HFFc6 (cell line): ENCODE measurements at regions not wholly inside any gene's neighbourhood (a gene's known extent, or its start where the extent isn't known, plus 50 kb on each side); places are given as distances from the start of the nearest gene placed in this dataset.

Experiments
- DNase-seq: peaks from one replicate; pipeline ENCODE4 v3.0.0-alpha.2; 2018
- H3K27ac Mint-ChIP-seq: 2 replicates; pipeline ENCODE4 v1.8.0; 2020; ENCODE audit warnings: mild to moderate bottlenecking, mixed read lengths
- H3K27me3 Mint-ChIP-seq: 2 replicates; pipeline ENCODE4 v1.8.0; 2021; ENCODE audit warnings: mild to moderate bottlenecking, moderate library complexity, mixed read lengths; ENCODE audit not compliant: insufficient read depth
- H3K36me3 Mint-ChIP-seq: 2 replicates; pipeline ENCODE4 v1.8.0; 2021; ENCODE audit warnings: low read depth, mixed read lengths
- H3K4me1 Mint-ChIP-seq: 2 replicates; pipeline ENCODE4 v1.8.0; 2020; ENCODE audit warnings: low read depth, mixed read lengths
- H3K4me3 Mint-ChIP-seq: 2 replicates; pipeline ENCODE4 v1.8.0; 2020; ENCODE audit warnings: mild to moderate bottlenecking, moderate library complexity, mixed read lengths
- H3K9me3 Mint-ChIP-seq: 2 replicates; pipeline ENCODE4 v1.8.0; 2020; ENCODE audit warnings: mild to moderate bottlenecking, mixed read lengths
- CTCF ChIP-seq: fragments of 200-600 bp; sonication (generic); IDR thresholded peaks from 2 replicates; pipeline ENCODE4 v1.5.0; 2021; ENCODE audit warnings: antibody characterized with exemption, mild to moderate bottlenecking

- Mint-ChIP-seq H3K36me3 (no peaks in the 10 kb centered on the region), H3K27ac (no peak overlapping the region), H3K27me3 (peaks cover 7% of the 10 kb centered on the region), H3K4me3 (no peak overlapping the region), H3K4me1 (peaks cover 5% of the 10 kb centered on the region; the same call in 1 of the 2 replicates), H3K9me3 (no peaks in the 10 kb centered on the region)
- TF ChIP-seq CTCF = no peak
- DNase-seq = no peak
Observed at GRCh38 chr11:109981031-109981636, 112.1 kb upstream of the ZC3H12C start.

DNA sequence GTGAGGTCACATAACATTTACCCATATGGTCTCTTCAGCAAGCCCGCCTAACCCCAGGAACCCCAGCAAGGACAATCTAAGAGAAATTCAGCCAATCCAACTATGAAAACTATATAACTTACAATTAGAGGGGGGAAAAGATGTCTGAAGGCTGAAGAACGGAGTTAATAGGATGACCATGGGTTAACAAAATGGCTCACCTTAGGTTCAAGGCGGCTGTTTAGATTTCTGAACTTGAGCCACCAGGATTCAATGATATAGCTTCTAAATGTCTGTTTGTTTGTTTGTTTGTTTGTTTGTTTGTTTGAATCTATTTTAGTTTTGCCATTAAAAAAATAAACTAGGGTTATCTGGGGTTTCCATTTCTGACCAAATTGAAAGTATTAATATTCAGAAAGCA, 109.8 kb upstream of the ZC3H12C start:
- no peaks in the 10 kb centered on the region for H3K9me3 Mint-ChIP-seq
- no peaks in the 10 kb centered on the region for H3K36me3 Mint-ChIP-seq
- no peak for DNase-seq
- H3K4me3 Mint-ChIP-seq = no peak overlapping the region
- no peak overlapping the region for H3K27ac Mint-ChIP-seq
- peaks cover 7% of the 10 kb centered on the region for H3K27me3 Mint-ChIP-seq
- TF ChIP-seq CTCF = no peak
- H3K4me1 Mint-ChIP-seq = peaks cover 5% of the 10 kb centered on the region; the same call in 1 of the 2 replicates

DNA sequence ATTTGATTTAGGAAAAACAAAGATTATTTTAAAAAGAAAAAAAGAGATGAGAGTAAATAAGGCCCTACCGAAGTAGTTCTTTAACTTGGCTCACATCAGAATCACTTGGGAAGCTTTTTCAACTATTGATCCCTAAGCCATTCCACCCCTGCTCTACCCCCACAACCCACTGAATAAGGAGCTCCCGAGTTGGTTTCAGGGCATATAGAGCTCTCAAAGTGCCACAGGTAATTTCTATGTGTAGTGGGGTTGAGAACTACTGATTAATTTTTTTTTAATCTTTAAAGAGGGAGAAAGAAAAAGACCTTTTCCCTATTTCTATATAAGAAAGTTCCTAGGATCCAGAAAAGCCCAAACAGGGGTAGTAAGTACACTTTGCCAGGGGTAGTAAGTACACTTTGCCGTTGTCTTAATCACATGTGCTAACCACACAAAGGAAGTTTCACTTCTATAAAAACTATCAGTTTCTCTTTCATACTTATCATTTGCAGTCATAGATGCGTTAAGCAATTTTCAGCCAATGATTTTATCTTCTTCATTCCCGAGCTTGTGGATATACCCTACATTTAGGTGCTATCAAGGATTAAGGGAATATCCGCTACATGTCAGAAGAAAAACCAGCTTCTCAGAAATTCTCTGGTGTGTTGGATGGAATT, 108.4 kb upstream of the ZC3H12C start:
- Mint-ChIP-seq H3K36me3 (no peaks in the 10 kb centered on the region), H3K4me1 (no peaks in the 10 kb centered on the region)

DNA sequence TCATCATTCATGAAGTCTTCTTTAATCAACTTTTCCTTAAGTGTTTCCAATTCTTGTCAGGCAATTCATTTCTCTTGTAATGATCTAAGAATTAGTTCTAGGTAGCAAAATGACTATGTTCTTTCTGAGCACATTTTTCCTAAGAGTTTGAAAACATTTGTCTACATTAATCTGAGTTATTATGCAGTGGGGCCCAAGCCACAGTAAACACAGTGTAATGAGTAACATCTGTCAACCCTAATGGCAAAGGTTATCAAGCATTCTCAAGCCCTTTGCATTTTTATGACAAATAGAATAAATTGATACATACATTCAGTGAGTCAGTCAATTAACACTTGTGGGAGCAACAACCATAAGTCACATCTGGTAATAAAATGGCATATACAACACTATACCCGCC, 106.7 kb upstream of the ZC3H12C start:
- H3K4me3 Mint-ChIP-seq = no peak overlapping the region

More for the DNA sequence above, 108.4 kb upstream of the ZC3H12C start:
- Mint-ChIP-seq H3K27ac (no peak overlapping the region), H3K27me3 (peaks cover 7% of the 10 kb centered on the region), H3K4me3 (0 out of 2 replicates have a peak overlapping the region, but pooled peaks have one; percentile 11), H3K9me3 (no peaks in the 10 kb centered on the region)
- no peak for DNase-seq
- TF ChIP-seq CTCF = no peak

GRCh38 chr11:109991835-109992234, 101.4 kb upstream of the ZC3H12C start:
- no peaks in the 10 kb centered on the region for H3K9me3 Mint-ChIP-seq
- no peak overlapping the region for H3K27ac Mint-ChIP-seq
- no peaks in the 10 kb centered on the region for H3K36me3 Mint-ChIP-seq
- H3K27me3 Mint-ChIP-seq = no peaks in the 10 kb centered on the region; the same call in 1 of the 2 replicates
- TF ChIP-seq CTCF = no peak
- DNase-seq = no peak
- no peak overlapping the region for H3K4me3 Mint-ChIP-seq
- no peaks in the 10 kb centered on the region for H3K4me1 Mint-ChIP-seq

More for the DNA sequence above, 106.7 kb upstream of the ZC3H12C start:
- no peak for TF ChIP-seq CTCF
- Mint-ChIP-seq H3K36me3 (no peaks in the 10 kb centered on the region), H3K27ac (no peak overlapping the region), H3K27me3 (peaks cover 4% of the 10 kb centered on the region; the same call in 1 of the 2 replicates), H3K4me1 (no peaks in the 10 kb centered on the region), H3K9me3 (no peaks in the 10 kb centered on the region)
- DNase-seq = no peak
